ENCODE measurements at regions not wholly inside any gene's neighbourhood (a gene's known extent, or its start where the extent isn't known, plus 50 kb on each side); places are given as distances from the start of the nearest gene placed in this dataset.

DNA sequence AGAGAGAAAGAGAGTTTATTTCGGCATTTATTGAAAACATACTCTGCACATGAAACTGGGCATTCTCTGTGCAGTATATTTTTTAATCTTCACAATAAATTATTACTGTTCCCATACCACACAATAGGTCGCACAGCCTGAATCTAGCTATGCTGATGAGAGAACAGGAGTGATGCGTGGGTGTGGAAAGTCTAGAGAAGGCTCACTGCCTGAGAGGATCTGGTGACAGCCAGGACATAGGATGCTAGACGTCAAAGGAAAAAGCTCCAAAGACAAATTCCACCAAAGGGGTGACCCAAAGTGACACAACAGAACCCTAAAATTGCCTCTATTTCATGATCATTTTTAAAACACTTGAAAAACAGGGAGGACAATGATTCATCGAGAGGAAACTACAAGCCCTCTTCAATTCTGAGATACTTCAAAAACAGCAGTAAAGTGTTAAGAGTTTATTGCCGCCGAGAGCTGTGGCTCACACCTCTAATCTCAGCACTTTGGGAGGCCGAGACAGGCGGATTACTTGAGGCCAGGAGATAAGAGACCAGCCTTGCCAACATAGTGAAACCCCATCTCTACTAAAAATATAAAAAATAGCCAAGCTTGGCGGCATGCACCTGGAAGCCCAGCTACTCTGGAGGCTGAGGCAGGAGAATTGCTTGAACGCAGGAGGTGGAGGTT, 189.6 kb upstream of the NBEA start:
- TF ChIP-seq, protein P1, sequence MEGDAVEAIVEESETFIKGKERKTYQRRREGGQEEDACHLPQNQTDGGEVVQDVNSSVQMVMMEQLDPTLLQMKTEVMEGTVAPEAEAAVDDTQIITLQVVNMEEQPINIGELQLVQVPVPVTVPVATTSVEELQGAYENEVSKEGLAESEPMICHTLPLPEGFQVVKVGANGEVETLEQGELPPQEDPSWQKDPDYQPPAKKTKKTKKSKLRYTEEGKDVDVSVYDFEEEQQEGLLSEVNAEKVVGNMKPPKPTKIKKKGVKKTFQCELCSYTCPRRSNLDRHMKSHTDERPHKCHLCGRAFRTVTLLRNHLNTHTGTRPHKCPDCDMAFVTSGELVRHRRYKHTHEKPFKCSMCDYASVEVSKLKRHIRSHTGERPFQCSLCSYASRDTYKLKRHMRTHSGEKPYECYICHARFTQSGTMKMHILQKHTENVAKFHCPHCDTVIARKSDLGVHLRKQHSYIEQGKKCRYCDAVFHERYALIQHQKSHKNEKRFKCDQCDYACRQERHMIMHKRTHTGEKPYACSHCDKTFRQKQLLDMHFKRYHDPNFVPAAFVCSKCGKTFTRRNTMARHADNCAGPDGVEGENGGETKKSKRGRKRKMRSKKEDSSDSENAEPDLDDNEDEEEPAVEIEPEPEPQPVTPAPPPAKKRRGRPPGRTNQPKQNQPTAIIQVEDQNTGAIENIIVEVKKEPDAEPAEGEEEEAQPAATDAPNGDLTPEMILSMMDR (IDR thresholded peaks at IDR 0.05), result no peak
- no peak for TF ChIP-seq POLR2A (IDR thresholded peaks at IDR 0.05)

All from gastroesophageal sphincter (tissue), 3 donors.